ENCODE measurements at regions not wholly inside any gene's neighbourhood (a gene's known extent, or its start where the extent isn't known, plus 50 kb on each side); places are given as distances from the start of the nearest gene placed in this dataset.

DNA sequence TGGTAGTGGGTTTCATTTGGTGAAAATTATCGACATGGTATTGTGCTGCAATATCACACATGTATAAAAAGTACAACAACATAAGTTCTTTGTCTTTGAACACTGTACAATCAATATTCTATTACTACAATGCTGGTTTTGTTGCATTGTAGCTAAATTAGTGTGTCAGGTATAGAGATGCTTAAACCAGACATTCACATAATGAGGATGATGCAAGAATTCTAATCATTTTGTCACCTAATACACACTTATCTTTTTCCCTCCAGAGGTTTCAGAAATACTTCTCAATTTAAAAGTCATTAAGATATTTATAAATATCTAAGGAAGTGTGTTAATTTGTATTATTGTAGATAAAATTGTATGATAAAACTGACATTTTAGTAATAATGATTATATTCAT lies 174.8 kb upstream of the MAN1A1 start:
- TF ChIP-seq, protein P1, sequence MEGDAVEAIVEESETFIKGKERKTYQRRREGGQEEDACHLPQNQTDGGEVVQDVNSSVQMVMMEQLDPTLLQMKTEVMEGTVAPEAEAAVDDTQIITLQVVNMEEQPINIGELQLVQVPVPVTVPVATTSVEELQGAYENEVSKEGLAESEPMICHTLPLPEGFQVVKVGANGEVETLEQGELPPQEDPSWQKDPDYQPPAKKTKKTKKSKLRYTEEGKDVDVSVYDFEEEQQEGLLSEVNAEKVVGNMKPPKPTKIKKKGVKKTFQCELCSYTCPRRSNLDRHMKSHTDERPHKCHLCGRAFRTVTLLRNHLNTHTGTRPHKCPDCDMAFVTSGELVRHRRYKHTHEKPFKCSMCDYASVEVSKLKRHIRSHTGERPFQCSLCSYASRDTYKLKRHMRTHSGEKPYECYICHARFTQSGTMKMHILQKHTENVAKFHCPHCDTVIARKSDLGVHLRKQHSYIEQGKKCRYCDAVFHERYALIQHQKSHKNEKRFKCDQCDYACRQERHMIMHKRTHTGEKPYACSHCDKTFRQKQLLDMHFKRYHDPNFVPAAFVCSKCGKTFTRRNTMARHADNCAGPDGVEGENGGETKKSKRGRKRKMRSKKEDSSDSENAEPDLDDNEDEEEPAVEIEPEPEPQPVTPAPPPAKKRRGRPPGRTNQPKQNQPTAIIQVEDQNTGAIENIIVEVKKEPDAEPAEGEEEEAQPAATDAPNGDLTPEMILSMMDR (IDR thresholded peaks at IDR 0.05 in 8 of 11, conservative IDR thresholded peaks at IDR 0.05 in 3 of 11), result no peak
- TF ChIP-seq POLR2AphosphoS5 (IDR thresholded peaks at IDR 0.05), result no peak

All from spleen (tissue), 7 donors.